Activated CD4-positive, alpha-beta memory T cell treated with anti-CD3 and anti-CD28 coated beads, Interleukin-2, amount 10 ng/mL, durations not matched to agents 7 days and 5 days (primary cell): ENCODE measurements at regions not wholly inside any gene's neighbourhood (a gene's known extent, or its start where the extent isn't known, plus 50 kb on each side); places are given as distances from the start of the nearest gene placed in this dataset.
"Not testable (repeated sequence)": the region's sequence is repeated elsewhere in the genome, so short reads cannot be mapped to it uniquely, and the experiment has no call there.

ENCODE experiments used
- CTCF ChIA-PET: fragments of 350-600 bp; sonication (Branson Sonifier 250); formaldehyde crosslinking; loops from one replicate; lab custom pipeline; 2021; ENCODE audit warnings: antibody characterized with exemption, inconsistent platforms; lab: Charles Lee
- POLR2A ChIA-PET: fragments of 350-600 bp; sonication (Branson Sonifier 250); formaldehyde crosslinking; loops from one replicate; lab custom pipeline; 2021; ENCODE audit warnings: antibody characterized with exemption; lab: Charles Lee
- DNase-seq: peaks from one replicate; pipeline ENCODE4 v3.0.0-alpha.2; 2020
- H3K27ac Mint-ChIP-seq: one replicate; pipeline ENCODE4 v1.8.0; 2021; ENCODE audit warnings: mild to moderate bottlenecking, mixed read lengths
- H3K27me3 Mint-ChIP-seq: one replicate; pipeline ENCODE4 v1.8.0; 2021; ENCODE audit warnings: mixed read lengths
- H3K36me3 Mint-ChIP-seq: one replicate; pipeline ENCODE4 v1.8.0; 2021; ENCODE audit warnings: low read depth, mixed read lengths
- H3K4me1 Mint-ChIP-seq: one replicate; pipeline ENCODE4 v1.8.0; 2021; ENCODE audit warnings: mixed read lengths
- H3K4me3 Mint-ChIP-seq: one replicate; pipeline ENCODE4 v1.8.0; 2021; ENCODE audit warnings: mild to moderate bottlenecking, mixed read lengths
- H3K9me3 Mint-ChIP-seq: one replicate; pipeline ENCODE4 v1.8.0; 2021; ENCODE audit warnings: mixed read lengths

GRCh38 chr1:76687307-76688175, 179.7 kb upstream of the ST6GALNAC5 start:
- H3K4me1 Mint-ChIP-seq: no peaks in the 10 kb centered on the region
- H3K36me3 Mint-ChIP-seq: no peaks in the 10 kb centered on the region
- ChIA-PET CTCF (no interaction called here), POLR2A (no interaction called here)
- no peaks in the 10 kb centered on the region for H3K9me3 Mint-ChIP-seq
- no peak overlapping the region for H3K4me3 Mint-ChIP-seq
- DNase-seq: no peak
- no peaks in the 10 kb centered on the region for H3K27me3 Mint-ChIP-seq
- no peak overlapping the region for H3K27ac Mint-ChIP-seq

DNA sequence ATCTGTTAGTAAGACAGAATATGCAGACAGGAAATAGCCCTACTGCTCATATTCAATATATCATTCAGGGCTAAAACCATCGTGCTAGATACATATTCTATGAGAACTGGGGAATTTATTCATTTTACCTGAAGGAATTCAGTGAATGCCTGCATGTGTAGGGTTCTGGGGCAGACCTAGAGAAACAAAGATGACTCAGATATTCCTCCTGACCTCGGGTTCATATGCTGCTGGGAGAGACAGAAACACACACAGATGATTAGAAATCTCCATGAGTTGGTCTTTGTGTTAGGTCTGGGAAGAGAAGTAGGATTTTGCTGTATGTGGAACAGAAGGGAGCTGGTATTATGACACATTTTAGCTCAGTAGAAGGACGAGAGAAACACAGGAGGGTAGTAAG, 176.5 kb upstream of the ST6GALNAC5 start:
- POLR2A ChIA-PET: no interaction called here
- Mint-ChIP-seq H3K27me3 (no peaks in the 10 kb centered on the region), H3K9me3 (no peaks in the 10 kb centered on the region), H3K4me1 (no peaks in the 10 kb centered on the region), H3K36me3 (no peaks in the 10 kb centered on the region), H3K27ac (no peak overlapping the region), H3K4me3 (no peak overlapping the region)
- DNase-seq: no peak
- CTCF ChIA-PET: no interaction called here

- CTCF ChIA-PET: no interaction called here
- no peak for DNase-seq
- no peaks in the 10 kb centered on the region for H3K36me3 Mint-ChIP-seq
Measured at GRCh38 chr1:76695535-76695934, 171.7 kb upstream of the ST6GALNAC5 start.

GRCh38 chr1:76697361-76697760, 169.9 kb upstream of the ST6GALNAC5 start:
- H3K27ac Mint-ChIP-seq: no peak overlapping the region
- H3K4me3 Mint-ChIP-seq: no peak overlapping the region
- ChIA-PET CTCF (no interaction called here), POLR2A (no interaction called here)
- DNase-seq: no peak
- H3K9me3 Mint-ChIP-seq: no peaks in the 10 kb centered on the region
- H3K27me3 Mint-ChIP-seq: no peaks in the 10 kb centered on the region
- H3K4me1 Mint-ChIP-seq: no peaks in the 10 kb centered on the region
- H3K36me3 Mint-ChIP-seq: no peaks in the 10 kb centered on the region

More at GRCh38 chr1:76695535-76695934, 171.7 kb upstream of the ST6GALNAC5 start:
- no peaks in the 10 kb centered on the region for H3K4me1 Mint-ChIP-seq
- no peak overlapping the region for H3K4me3 Mint-ChIP-seq
- H3K27ac Mint-ChIP-seq: no peak overlapping the region
- POLR2A ChIA-PET: no interaction called here
- H3K27me3 Mint-ChIP-seq: no peaks in the 10 kb centered on the region
- no peaks in the 10 kb centered on the region for H3K9me3 Mint-ChIP-seq

- H3K36me3 Mint-ChIP-seq, CTCF ChIA-PET, DNase-seq, H3K9me3 Mint-ChIP-seq, H3K4me3 Mint-ChIP-seq, H3K4me1 Mint-ChIP-seq, H3K27me3 Mint-ChIP-seq, H3K27ac Mint-ChIP-seq, POLR2A ChIA-PET: not testable (repeated sequence)
Measured at GRCh38 chr1:76699646-76700045, 167.6 kb upstream of the ST6GALNAC5 start.

GRCh38 chr1:76700200-76700599, 167.1 kb upstream of the ST6GALNAC5 start:
- H3K27ac Mint-ChIP-seq, CTCF ChIA-PET, POLR2A ChIA-PET, H3K9me3 Mint-ChIP-seq, H3K36me3 Mint-ChIP-seq, H3K27me3 Mint-ChIP-seq, DNase-seq, H3K4me1 Mint-ChIP-seq, H3K4me3 Mint-ChIP-seq: not testable (repeated sequence)

GRCh38 chr1:76705560-76705959, 161.7 kb upstream of the ST6GALNAC5 start:
- Mint-ChIP-seq H3K27me3 (no peaks in the 10 kb centered on the region), H3K4me3 (no peak overlapping the region), H3K27ac (no peak overlapping the region), H3K9me3 (no peaks in the 10 kb centered on the region), H3K36me3 (no peaks in the 10 kb centered on the region), H3K4me1 (no peaks in the 10 kb centered on the region)
- ChIA-PET CTCF (no interaction called here), POLR2A (no interaction called here)
- DNase-seq: no peak

DNA sequence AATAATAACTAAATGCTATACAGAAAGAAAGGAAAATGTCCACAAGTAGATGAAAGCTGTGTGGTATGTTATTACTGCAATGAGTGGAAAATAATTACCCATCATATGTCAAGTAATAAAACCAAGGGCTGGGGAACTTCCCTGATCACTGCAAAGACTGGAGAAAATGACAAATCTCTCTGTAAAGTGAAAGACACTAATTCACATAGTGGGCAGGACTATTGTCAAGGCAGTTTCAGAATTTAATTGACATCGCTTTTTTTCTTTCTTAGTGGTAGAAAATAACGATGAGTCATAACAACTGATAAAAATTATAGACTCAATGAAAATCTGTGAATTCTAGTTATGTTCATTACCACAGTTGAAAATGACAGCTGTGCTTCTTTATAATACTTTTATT, 153.7 kb upstream of the ST6GALNAC5 start:
- DNase-seq: no peak
- no peak overlapping the region for H3K27ac Mint-ChIP-seq
- H3K4me1 Mint-ChIP-seq: no peaks in the 10 kb centered on the region
- H3K9me3 Mint-ChIP-seq: no peaks in the 10 kb centered on the region
- H3K4me3 Mint-ChIP-seq: no peak overlapping the region
- H3K36me3 Mint-ChIP-seq: no peaks in the 10 kb centered on the region
- ChIA-PET POLR2A (no interaction called here), CTCF (no interaction called here)
- no peaks in the 10 kb centered on the region for H3K27me3 Mint-ChIP-seq

DNA sequence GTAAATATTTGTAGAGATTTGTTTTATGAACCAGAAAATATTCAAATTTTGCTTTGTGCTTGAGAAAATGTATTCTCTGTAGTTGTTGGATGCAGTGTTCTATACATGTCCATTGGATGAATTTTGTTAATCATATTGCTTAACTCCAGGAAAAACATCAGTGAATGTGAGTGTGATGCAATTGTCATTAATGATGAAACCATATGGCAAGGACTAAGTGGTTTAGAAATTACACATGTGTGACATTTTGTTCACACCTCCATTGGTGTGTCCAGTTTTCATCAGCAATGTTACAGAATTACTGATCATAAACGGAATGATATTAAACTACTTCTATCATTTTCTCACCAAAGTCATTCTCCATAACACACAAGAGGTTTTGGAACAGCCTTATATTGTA, 151.8 kb upstream of the ST6GALNAC5 start:
- ChIA-PET CTCF (no interaction called here), POLR2A (no interaction called here)
- Mint-ChIP-seq H3K36me3 (no peaks in the 10 kb centered on the region), H3K4me1 (no peaks in the 10 kb centered on the region), H3K9me3 (no peaks in the 10 kb centered on the region), H3K4me3 (no peak overlapping the region), H3K27me3 (no peaks in the 10 kb centered on the region), H3K27ac (no peak overlapping the region)
- no peak for DNase-seq

DNA sequence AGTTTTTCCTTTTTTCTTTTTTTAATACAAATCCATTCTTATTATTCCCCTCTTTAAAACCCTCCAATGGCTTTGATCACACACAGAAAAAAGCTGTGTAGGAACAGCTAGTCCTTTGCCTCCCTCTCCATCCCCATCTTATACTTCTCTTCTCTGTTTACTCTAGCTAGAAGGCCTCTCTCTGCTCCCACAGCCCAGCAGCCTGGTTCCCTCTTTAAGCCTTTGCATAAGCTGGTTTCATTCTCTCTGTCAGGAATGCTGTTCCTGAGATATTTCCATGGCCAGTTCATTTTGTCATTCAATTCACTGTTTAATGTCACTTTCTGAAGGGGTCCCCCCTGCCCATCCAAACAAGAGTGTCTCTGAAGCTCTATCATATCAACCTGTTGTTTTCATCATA, 143.3 kb upstream of the ST6GALNAC5 start:
- ChIA-PET POLR2A (no interaction called here), CTCF (no interaction called here)
- no peaks in the 10 kb centered on the region for H3K9me3 Mint-ChIP-seq
- no peaks in the 10 kb centered on the region for H3K27me3 Mint-ChIP-seq
- no peaks in the 10 kb centered on the region for H3K4me1 Mint-ChIP-seq
- no peak overlapping the region for H3K27ac Mint-ChIP-seq
- H3K4me3 Mint-ChIP-seq: no peak overlapping the region
- no peaks in the 10 kb centered on the region for H3K36me3 Mint-ChIP-seq
- no peak for DNase-seq

- Mint-ChIP-seq H3K9me3 (no peaks in the 10 kb centered on the region), H3K36me3 (no peaks in the 10 kb centered on the region)
Measured at GRCh38 chr1:76724816-76725215, 142.5 kb upstream of the ST6GALNAC5 start.

DNA sequence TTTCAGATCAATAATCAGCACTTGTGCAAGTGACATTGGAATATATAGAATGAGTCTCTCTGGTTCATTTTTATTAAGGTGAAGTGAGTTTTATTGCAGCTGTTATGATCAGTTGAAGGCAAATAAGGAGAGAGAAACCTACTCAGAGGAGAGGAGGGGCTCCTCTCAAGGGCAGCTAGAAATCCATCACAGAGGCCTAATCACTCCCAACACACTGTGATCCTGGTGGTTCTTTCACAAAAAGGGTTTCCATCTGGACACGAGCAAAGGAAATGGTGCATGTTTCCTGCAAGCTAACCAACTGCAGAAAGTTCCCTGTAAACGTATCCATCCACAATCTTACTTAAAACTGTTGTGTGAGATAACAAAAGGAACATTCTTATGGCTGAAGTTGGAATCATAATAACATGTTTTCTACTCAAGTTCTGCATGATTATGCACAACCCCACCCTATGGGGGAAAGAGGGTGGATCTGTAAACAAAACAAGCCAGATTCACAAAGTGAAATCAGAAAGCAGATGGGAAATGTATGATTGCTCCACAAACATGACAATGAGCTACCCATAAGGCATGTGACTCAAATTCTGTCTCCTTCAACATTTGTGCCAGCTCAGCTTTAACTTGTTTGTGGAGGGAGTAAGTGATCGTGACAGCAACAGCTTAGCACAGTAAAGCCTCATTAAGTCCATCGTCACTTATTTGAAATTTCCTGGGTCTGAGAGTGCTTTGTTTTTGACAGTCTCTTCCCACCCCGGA, 141.2 kb upstream of the ST6GALNAC5 start:
- Mint-ChIP-seq H3K36me3 (no peaks in the 10 kb centered on the region), H3K27me3 (no peaks in the 10 kb centered on the region), H3K4me1 (no peaks in the 10 kb centered on the region), H3K27ac (no peak overlapping the region), H3K9me3 (no peaks in the 10 kb centered on the region), H3K4me3 (no peak overlapping the region)
- CTCF ChIA-PET: no interaction called here
- DNase-seq: no peak
- POLR2A ChIA-PET: no interaction called here

More at GRCh38 chr1:76724816-76725215, 142.5 kb upstream of the ST6GALNAC5 start:
- Mint-ChIP-seq H3K27ac (no peak overlapping the region), H3K4me3 (no peak overlapping the region), H3K27me3 (no peaks in the 10 kb centered on the region), H3K4me1 (no peaks in the 10 kb centered on the region)
- no peak for DNase-seq
- ChIA-PET CTCF (no interaction called here), POLR2A (no interaction called here)

- Mint-ChIP-seq H3K27me3 (no peaks in the 10 kb centered on the region), H3K27ac (no peak overlapping the region), H3K4me1 (no peaks in the 10 kb centered on the region), H3K36me3 (no peaks in the 10 kb centered on the region), H3K4me3 (no peak overlapping the region), H3K9me3 (no peaks in the 10 kb centered on the region)
- no peak for DNase-seq
- ChIA-PET CTCF (no interaction called here), POLR2A (no interaction called here)
Measured at GRCh38 chr1:76727520-76727919, 139.8 kb upstream of the ST6GALNAC5 start.
